Stimulated activated CD4-positive, alpha-beta T cell treated with anti-CD3 and anti-CD28 coated beads, Interleukin-2, amount 100 ng/mL, for 48 hours (primary cell): ENCODE measurements at regions not wholly inside any gene's neighbourhood (a gene's known extent, or its start where the extent isn't known, plus 50 kb on each side); places are given as distances from the start of the nearest gene placed in this dataset.
A peak's percentile ranks its signal among the peaks of the same experiment; 100 is the strongest.
"Not testable (repeated sequence)": the region's sequence is repeated elsewhere in the genome, so short reads cannot be mapped to it uniquely, and the experiment has no call there.

ENCODE experiments used
- DNase-seq, 2 donors: peaks; one replicate each; pipeline ENCODE4 v3.0.0-alpha.2; 2020

DNA sequence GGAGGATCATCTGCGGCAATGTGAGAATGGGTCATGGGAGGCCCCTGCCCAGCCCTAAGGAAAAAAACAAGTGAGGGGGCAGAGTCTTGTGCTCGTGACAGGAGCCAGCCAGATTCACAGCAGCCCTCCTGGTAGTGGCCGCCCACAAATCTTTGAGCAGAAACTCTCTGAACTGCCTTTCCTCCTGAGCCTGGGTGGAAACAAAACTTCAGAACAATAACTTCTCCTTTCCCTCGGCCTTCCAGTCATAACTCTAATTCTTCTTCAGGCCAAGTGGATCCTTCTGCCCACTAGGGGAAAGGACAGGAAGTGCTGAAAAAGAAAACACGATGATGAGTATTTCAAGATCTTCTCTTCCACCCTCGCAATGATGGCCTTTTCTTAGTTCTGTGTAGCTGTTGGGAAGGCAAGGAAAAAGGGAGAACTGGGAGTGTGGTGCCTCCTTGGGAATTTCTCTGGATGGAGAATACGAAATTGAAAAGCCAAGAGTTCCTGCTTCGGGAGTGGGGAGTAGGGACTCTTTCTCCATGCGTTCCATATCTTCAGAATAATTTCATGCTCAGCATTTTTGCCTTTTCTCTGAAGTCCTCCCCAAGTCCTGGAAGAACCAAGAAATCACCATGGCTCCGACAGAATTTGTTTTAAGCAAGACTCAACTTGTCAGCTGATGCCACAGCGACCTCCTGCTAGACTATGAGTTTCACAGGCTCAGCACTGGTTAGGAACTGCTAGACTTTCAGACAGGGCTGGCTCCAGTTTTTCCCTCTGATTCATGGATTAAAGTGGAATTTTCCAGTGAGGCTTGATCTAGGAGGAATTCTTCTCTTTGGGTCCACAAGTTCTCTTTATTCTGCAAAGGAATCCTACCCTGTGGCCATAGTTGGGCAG is 188.9 kb downstream of the CAND1 start:
- no peak for DNase-seq

DNA sequence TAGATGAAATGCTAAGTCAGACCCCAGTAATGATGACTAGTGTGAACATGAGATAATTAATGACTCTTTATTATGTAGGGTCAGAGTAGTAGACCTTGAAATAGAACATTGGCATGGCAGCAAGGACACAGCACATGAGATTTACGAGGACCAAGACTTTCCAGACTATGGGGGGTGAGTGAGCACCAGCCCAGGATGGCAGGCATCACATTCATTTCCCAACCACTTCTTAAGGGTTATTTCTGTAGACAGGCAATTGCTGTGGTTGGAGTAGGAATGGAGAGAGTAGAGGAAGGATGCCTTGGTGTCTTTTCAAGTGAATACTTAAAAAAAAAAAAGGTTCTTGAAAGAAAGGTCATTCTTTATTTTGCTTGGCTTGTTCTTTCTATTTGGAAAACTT is 189.4 kb upstream of the DYRK2 start:
- no peak for DNase-seq

GRCh38 chr12:67459578-67459977 is 189.0 kb upstream of the DYRK2 start:
- no peak for DNase-seq

DNA sequence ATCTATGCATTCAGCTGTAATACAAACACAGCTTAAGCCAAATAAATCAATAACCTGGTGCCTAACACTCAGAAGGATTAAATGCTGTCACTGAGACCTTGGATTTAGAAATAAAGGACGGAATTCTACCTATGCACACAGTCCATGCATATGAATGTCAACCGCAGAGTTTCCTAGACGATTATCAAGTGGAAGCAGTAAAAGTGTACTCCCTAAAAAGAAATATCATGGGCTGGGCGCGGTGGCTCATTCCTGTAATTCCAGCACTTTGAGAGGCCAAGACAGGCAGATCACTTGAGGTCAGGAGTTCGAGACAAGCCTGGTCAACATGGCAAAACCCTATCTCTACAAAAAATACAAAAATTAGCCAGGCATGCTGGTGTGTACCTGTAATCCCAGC is 188.2 kb upstream of the DYRK2 start:
- no peak for DNase-seq

- no peak for DNase-seq
Observed at GRCh38 chr12:67468549-67469245, 179.8 kb upstream of the DYRK2 start.

DNA sequence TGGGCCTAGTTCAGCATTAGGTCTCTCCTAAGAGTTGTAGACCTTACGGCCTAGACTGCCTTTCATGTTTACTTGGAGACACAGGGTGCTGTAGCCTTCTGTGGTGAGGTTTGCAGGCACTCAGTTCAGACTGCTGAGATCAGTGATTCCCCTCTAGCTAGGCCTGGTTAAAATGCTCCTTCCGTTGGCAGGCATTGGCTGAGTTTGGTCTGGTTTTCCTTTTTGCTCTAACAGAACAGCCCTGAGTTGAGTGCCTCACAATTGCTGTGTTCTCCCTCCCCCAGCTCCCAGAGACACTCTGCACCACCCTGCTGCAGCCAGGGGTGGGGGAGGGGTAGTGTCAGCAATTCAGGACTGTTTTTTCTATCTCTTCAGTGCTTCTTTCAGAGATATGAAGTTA is 178.9 kb upstream of the DYRK2 start:
- no peak for DNase-seq

DNA sequence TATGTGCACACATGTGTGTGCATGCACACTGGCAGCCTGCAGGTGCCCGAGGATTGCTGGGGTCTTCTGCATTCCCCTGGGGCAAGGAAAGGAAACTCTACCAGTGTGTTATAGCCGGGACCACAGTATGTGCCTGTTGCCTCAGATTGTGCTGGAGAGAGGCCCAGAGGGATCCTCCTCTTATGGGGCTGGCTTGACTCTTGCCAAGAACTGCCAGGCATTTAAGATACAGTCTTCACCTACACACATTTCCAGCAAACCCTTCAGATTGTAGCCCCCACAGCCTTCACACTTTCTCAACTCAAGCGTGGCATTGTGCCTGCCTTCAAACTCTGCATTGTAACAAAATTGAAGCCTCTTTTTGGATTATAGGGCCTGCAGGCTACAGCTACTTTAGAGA is 176.7 kb upstream of the DYRK2 start:
- DNase-seq: no peak

- no peak for DNase-seq
Observed at GRCh38 chr12:67472539-67472938, 176.0 kb upstream of the DYRK2 start.

DNA sequence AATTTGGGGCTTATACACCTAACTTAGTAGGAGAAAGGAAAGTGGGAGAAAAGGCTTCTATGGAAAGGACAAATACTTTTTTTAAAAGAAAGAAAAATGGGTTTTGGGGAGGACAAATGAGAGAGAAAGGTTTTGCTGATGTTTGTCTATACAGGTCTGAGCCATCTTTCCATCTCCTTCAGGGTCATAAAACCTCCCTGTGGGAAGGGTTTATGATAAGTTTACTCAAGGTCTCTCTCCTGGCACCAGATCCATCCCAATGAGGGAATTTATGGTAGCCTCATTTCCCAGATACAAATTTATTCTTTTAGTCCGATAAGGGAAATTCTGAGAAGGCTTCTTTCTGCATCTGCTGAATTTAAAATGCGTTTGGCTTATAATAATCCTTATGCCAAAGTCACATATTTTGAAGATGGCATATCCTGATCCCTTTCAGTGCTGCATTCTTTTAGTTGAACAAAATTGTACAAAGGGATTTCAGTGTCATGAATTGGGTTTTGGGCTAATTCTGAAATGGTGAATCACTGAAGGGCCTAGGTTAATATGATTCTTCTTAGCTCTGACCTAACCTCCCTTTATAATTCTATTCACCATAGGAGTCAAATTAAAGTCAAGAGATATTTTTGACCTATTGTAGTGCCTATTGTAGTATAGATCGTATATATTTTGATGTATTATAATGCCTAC is 173.5 kb upstream of the DYRK2 start:
- no peak for DNase-seq

- DNase-seq: no peak
Observed at GRCh38 chr12:67475725-67476124, 172.8 kb upstream of the DYRK2 start.

DNA sequence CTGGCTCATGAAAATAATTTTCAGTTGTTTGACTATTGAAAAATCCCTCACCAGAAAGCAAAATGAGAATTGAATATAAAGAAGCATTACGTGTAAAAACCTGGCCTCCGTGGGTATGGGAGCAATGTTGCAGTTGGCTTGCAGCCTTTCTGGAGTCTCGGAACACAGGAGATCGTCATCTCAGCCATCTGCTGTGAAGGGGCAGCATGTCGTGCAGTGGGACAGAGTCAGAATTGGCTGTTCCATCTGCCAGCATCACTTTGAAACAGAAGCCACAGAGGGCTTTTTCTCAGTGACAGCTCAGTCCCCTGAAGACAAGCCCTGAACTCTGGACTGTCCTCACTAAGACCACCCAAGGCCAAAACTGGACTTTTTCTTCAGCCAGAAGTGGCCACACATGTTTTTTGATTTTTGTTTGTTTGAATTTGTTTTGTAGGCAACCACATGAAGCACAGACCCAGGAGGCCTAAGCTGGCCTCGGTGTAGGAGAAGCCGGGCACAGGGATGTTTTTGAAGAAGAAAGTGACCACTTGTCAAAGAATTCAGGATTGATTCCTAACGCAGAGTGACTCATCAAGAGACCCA is 170.8 kb upstream of the DYRK2 start:
- no peak for DNase-seq

GRCh38 chr12:67482751-67483661 is 165.5 kb upstream of the DYRK2 start:
- DNase-seq: peak; percentile 30 to 42

DNA sequence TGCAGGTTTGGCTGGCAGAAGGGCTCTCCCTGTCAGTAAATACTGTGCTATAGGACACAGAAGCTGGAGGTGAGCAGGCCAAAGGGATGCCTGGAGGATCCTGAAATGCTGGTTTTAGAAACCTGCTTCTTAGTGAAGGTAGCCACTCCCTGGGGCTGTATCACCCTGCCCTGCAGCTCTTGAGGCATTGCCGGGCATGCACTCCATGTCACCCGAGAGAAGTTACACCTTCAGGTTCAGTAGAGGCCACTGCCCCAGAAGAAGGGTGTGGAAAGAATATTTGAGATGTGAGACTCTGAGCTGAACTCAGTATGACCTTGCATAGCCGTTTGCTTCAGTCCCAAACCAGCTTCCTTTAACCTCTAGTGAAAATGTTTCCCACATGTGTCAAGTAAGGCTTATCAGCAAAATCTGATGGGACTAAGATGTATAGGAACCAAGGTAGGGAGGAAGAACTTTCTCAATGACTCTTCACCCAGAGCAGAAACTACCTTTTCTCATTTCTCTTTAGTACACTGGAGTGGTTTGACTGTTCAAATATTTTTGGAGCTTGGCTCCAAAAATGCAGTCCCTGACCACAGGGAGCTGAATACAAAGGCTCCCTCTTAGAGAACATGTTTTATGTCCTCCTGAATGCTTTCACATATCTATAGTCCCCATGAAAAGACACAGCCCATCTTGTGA is 164.5 kb upstream of the DYRK2 start:
- no peak for DNase-seq

- no peak for DNase-seq
Observed at GRCh38 chr12:67484791-67485480, 163.6 kb upstream of the DYRK2 start.

GRCh38 chr12:67486671-67487070 is 161.9 kb upstream of the DYRK2 start:
- no peak for DNase-seq

DNA sequence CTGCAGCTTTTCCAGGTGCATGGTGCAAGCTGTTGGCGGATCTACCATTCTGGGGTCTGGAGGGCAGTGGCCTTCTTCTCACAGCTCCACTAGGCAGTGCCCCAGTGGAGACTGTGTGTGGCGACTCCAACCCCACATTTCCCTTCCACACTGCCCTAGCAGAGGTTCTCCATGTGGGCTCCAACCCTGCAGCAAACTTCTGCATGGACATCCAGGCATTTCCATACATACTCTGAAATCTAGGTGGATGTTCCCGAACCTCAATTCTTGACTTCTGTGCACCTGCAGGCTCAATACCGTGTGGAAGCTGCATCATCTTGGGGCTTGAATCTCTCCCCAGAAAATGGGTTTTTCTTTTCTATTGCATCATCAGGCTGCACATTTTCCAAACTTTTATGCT is 160.2 kb upstream of the DYRK2 start:
- DNase-seq: not testable (repeated sequence)

GRCh38 chr12:67489007-67489406 is 159.5 kb upstream of the DYRK2 start:
- no peak for DNase-seq

GRCh38 chr12:67496581-67496980 is 152.0 kb upstream of the DYRK2 start:
- DNase-seq: no peak

- DNase-seq: no peak
Observed at GRCh38 chr12:67498991-67499390, 149.6 kb upstream of the DYRK2 start.

GRCh38 chr12:67501362-67501761 is 147.2 kb upstream of the DYRK2 start:
- no peak for DNase-seq

DNA sequence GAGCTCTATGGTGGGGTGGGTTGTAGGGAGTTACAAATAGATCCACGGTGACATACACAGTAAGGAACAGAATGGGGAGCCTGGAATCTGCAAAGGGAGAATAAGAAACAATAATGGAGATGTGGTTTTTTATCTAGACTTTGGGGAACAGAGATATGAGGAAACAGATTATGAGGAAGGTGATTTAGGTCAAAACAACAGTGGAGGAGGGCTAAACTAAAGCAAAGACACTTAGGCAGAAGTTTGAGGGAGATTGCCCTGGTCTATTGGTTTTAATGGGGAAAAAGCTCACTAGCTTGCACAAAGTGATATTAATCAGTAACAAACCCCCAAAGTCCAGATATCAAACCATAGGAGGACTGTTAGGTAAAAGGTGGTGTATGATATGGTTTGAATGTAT is 144.5 kb upstream of the DYRK2 start:
- no peak for DNase-seq
